Nephron (organoid): ENCODE measurements at regions not wholly inside any gene's neighbourhood (a gene's known extent, or its start where the extent isn't known, plus 50 kb on each side); places are given as distances from the start of the nearest gene placed in this dataset.
A peak's percentile ranks its signal among the peaks of the same experiment; 100 is the strongest.

Experiments used
- H3K27ac Mint-ChIP-seq, 3 experiments: 2 replicates each; pipeline ENCODE4 v1.8.0; 2020; ENCODE audit warnings: mixed read lengths in 3 of 3, mild to moderate bottlenecking in 2 of 3, moderate library complexity in 1 of 3
- H3K27me3 Mint-ChIP-seq: 2 replicates; pipeline ENCODE4 v1.8.0; 2021; ENCODE audit warnings: low read depth, mild to moderate bottlenecking, moderate library complexity, mixed read lengths
- H3K36me3 Mint-ChIP-seq: 2 replicates; pipeline ENCODE4 v1.8.0; 2020; ENCODE audit warnings: low read depth, mixed read lengths
- H3K4me1 Mint-ChIP-seq: 2 replicates; pipeline ENCODE4 v1.8.0; 2020; ENCODE audit warnings: mixed read lengths
- H3K4me3 Mint-ChIP-seq, 3 experiments: 2 replicates each; pipeline ENCODE4 v1.8.0; 2020; ENCODE audit warnings: mild to moderate bottlenecking in 3 of 3, mixed read lengths in 3 of 3, moderate library complexity in 2 of 3
- H3K9me3 Mint-ChIP-seq: 2 replicates; pipeline ENCODE4 v1.8.0; 2020; ENCODE audit warnings: mixed read lengths
- TF ChIP-seq, protein P1 (sequence below), 3 experiments: fragments of 200-600 bp; sonication (generic); IDR thresholded peaks; one replicate each; pipeline ENCODE4 v1.5.0; 2021; ENCODE audit warnings: antibody characterized with exemption in 3 of 3; ENCODE audit not compliant: unreplicated experiment in 3 of 3

DNA sequence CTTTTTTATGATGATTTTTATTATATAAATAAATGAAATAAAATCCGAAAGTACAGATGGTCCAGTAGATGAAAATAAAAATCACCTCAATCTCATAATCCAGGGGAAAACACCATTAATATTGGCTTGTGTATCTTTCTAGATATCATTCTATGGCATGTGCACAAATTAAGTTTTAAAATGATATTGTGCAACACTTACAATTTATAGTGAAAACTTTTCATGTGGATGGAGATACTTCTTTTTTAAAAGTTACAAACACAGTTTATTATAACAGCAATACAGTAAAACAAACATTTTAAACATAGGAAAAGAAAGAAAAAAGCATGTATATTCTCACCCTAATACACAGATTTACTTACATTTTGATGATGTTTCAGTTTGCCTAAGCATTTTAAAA is 98.9 kb upstream of the RMST start:
- H3K36me3 Mint-ChIP-seq: no peaks in the 10 kb centered on the region
- H3K4me1 Mint-ChIP-seq: peaks cover 11% of the 10 kb centered on the region
- no peaks in the 10 kb centered on the region for H3K9me3 Mint-ChIP-seq
- no peak overlapping the region for H3K27ac Mint-ChIP-seq
- TF ChIP-seq, protein P1, sequence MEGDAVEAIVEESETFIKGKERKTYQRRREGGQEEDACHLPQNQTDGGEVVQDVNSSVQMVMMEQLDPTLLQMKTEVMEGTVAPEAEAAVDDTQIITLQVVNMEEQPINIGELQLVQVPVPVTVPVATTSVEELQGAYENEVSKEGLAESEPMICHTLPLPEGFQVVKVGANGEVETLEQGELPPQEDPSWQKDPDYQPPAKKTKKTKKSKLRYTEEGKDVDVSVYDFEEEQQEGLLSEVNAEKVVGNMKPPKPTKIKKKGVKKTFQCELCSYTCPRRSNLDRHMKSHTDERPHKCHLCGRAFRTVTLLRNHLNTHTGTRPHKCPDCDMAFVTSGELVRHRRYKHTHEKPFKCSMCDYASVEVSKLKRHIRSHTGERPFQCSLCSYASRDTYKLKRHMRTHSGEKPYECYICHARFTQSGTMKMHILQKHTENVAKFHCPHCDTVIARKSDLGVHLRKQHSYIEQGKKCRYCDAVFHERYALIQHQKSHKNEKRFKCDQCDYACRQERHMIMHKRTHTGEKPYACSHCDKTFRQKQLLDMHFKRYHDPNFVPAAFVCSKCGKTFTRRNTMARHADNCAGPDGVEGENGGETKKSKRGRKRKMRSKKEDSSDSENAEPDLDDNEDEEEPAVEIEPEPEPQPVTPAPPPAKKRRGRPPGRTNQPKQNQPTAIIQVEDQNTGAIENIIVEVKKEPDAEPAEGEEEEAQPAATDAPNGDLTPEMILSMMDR (IDR thresholded peaks at IDR 0.05; ENCODE audit: unreplicated experiment in 3 of 3): no peak
- no peak overlapping the region for H3K4me3 Mint-ChIP-seq
- H3K27me3 Mint-ChIP-seq: peaks cover 4% of the 10 kb centered on the region

- no peaks in the 10 kb centered on the region for H3K36me3 Mint-ChIP-seq
- TF ChIP-seq, protein P1 (IDR thresholded peaks at IDR 0.05; ENCODE audit: unreplicated experiment in 3 of 3): no peak
- H3K4me1 Mint-ChIP-seq: no peaks in the 10 kb centered on the region
- no peaks in the 10 kb centered on the region for H3K9me3 Mint-ChIP-seq
- H3K27ac Mint-ChIP-seq: peak overlapping the region in 2 of 3 experiments; percentile 65 to 71
- no peaks in the 10 kb centered on the region for H3K27me3 Mint-ChIP-seq
- no peak overlapping the region for H3K4me3 Mint-ChIP-seq
Observed at GRCh38 chr12:97368462-97369163, 94.0 kb upstream of the RMST start.

DNA sequence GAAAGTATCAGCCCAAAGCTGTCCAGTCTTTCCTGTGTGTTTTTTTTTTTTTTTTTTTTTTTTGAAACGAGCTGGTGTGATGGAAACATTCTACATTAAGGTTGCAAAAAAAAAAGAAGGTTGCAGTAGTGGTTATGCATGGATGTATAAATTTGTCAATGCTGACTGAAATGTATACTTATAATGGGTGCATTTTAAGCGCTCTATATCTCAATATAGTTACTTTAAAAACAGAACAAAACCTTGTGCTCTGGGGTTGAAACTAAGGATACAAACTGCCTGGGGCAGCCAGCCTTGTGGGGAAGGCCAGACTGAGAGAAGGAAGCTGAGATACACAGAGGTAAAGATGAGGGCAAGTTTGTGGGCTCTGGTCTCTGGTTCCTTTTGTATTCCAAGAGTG is 87.3 kb upstream of the RMST start:
- no peak overlapping the region for H3K4me3 Mint-ChIP-seq
- no peaks in the 10 kb centered on the region for H3K9me3 Mint-ChIP-seq
- no peaks in the 10 kb centered on the region for H3K4me1 Mint-ChIP-seq
- TF ChIP-seq, protein P1 (IDR thresholded peaks at IDR 0.05; ENCODE audit: unreplicated experiment in 3 of 3): no peak
- no peaks in the 10 kb centered on the region for H3K36me3 Mint-ChIP-seq
- H3K27me3 Mint-ChIP-seq: peaks cover 4% of the 10 kb centered on the region
- H3K27ac Mint-ChIP-seq: no peak overlapping the region

DNA sequence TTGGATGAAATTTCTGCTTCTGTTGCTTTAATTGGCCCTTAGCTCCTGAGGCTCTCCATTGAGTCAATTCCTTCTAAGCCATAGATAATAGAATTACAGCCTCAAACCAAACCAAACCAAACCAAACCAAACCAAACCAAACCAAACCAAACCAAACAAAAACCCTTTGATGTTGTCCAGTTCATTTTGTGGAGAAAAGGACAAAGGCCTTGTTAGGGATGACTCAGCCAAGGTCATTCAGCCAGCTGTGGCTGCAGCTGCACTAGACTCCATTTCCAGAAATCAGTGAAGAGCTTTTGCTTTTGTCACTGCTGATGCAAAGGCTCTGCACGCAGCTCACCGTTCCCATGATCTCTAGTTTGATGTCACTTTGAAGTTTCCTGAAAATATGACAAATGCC is 82.2 kb upstream of the RMST start:
- no peaks in the 10 kb centered on the region for H3K4me1 Mint-ChIP-seq
- peaks cover under 1% of the 10 kb centered on the region for H3K27me3 Mint-ChIP-seq
- no peaks in the 10 kb centered on the region for H3K36me3 Mint-ChIP-seq
- H3K27ac Mint-ChIP-seq: no peak overlapping the region
- TF ChIP-seq, protein P1 (IDR thresholded peaks at IDR 0.05; ENCODE audit: unreplicated experiment in 3 of 3): no peak
- H3K4me3 Mint-ChIP-seq: no peak overlapping the region
- H3K9me3 Mint-ChIP-seq: peaks cover 4% of the 10 kb centered on the region

- H3K27ac Mint-ChIP-seq: peak overlapping the region; percentile 43 to 89 (median 81)
- no peaks in the 10 kb centered on the region for H3K36me3 Mint-ChIP-seq
- no peak overlapping the region for H3K4me3 Mint-ChIP-seq
- H3K27me3 Mint-ChIP-seq: no peaks in the 10 kb centered on the region
- peaks cover 5% of the 10 kb centered on the region for H3K4me1 Mint-ChIP-seq
- H3K9me3 Mint-ChIP-seq: peaks cover 4% of the 10 kb centered on the region
- TF ChIP-seq, protein P1 (IDR thresholded peaks at IDR 0.05; ENCODE audit: unreplicated experiment in 3 of 3): no peak
Observed at GRCh38 chr12:97385121-97385520, 77.5 kb upstream of the RMST start.

GRCh38 chr12:97386133-97386581 is 76.4 kb upstream of the RMST start:
- Mint-ChIP-seq H3K27me3 (no peaks in the 10 kb centered on the region), H3K36me3 (no peaks in the 10 kb centered on the region), H3K4me1 (peaks cover 5% of the 10 kb centered on the region), H3K4me3 (peak overlapping the region in 2 of 3 experiments; percentile 14 to 42), H3K27ac (peak overlapping the region; percentile 76 to 89 (median 81)), H3K9me3 (peaks cover 4% of the 10 kb centered on the region)
- TF ChIP-seq, protein P1 (IDR thresholded peaks at IDR 0.05; ENCODE audit: unreplicated experiment in 3 of 3): no peak
